HepG2 (cell line): ENCODE measurements at regions not wholly inside any gene's neighbourhood (a gene's known extent, or its start where the extent isn't known, plus 50 kb on each side); places are given as distances from the start of the nearest gene placed in this dataset.

ENCODE experiments used
- ARID3A ChIP-seq: IDR thresholded peaks from 2 replicates; pipeline ENCODE4 v1.6.1; 2012; ENCODE audit warnings: low read depth, low read length, improper control_type of control experiment
- ASH2L ChIP-seq: fragments of 300-600, 200-600 bp; sonication (generic); IDR thresholded peaks from 2 replicates; pipeline ENCODE4 v1.7.0; 2017; ENCODE audit warnings: low read depth, mild to moderate bottlenecking, moderate library complexity, mixed read lengths, low read length; ENCODE audit not compliant: insufficient read length
- DDIT3 ChIP-seq: sonication (generic); formaldehyde crosslinking; IDR thresholded peaks from 2 replicates; pipeline ENCODE4 v1.4.0; 2020; ENCODE audit warnings: mild to moderate bottlenecking, missing genetic modification reagents
- ERF ChIP-seq: IDR thresholded peaks from 2 replicates; pipeline ENCODE4 v1.6.1; 2018; ENCODE audit warnings: missing biosample characterization, missing genetic modification reagents
- HHEX ChIP-seq: IDR thresholded peaks from 2 replicates; pipeline ENCODE4 v1.6.1; 2016; ENCODE audit warnings: control low read depth
- HNRNPH1 ChIP-seq: fragments of 200-400 bp; formaldehyde crosslinking; optimal IDR thresholded peaks from 2 replicates; pipeline ENCODE3; 2017; ENCODE audit warnings: mild to moderate bottlenecking, low read depth, low read length
- JARID2 ChIP-seq: sonication (generic); formaldehyde crosslinking; IDR thresholded peaks from 2 replicates; pipeline ENCODE4 v1.8.1; 2023; ENCODE audit warnings: missing genetic modification reagents, inconsistent platforms; ENCODE audit not compliant: insufficient replicate concordance
- KLF12 ChIP-seq: sonication (generic); formaldehyde crosslinking; IDR thresholded peaks from 2 replicates; pipeline ENCODE4 v1.4.0; 2020; ENCODE audit warnings: missing genetic modification reagents, borderline replicate concordance
- KLF15 ChIP-seq: sonication (generic); formaldehyde crosslinking; IDR thresholded peaks from 2 replicates; pipeline ENCODE4 v1.8.1; 2023; ENCODE audit warnings: borderline replicate concordance, mild to moderate bottlenecking, inconsistent platforms, missing genetic modification reagents, mixed read lengths
- NR2F1 ChIP-seq, 2 experiments: fragments of 450-650 bp in 1 of 2; formaldehyde crosslinking in 1 of 2; IDR thresholded peaks; 2 replicates each; pipeline versions ENCODE4 v1.5.0 to v1.6.1; 2016 to 2020; ENCODE audit warnings: mild to moderate bottlenecking in 1 of 2, missing compliant biosample characterization in 1 of 2, missing genetic modification reagents in 1 of 2, moderate library complexity in 1 of 2
- PTBP1 ChIP-seq: fragments of 200-400 bp; formaldehyde crosslinking; IDR thresholded peaks from 2 replicates; pipeline ENCODE4 v1.6.1; 2018; ENCODE audit warnings: low read length, low read depth; ENCODE audit not compliant: poor library complexity, severe bottlenecking
- RBFOX2 ChIP-seq: fragments of 200-400 bp; formaldehyde crosslinking; IDR thresholded peaks from 2 replicates; pipeline ENCODE4 v1.6.1; 2017; ENCODE audit warnings: low read depth, mild to moderate bottlenecking, low read length
- ZBTB4 ChIP-seq: sonication (generic); formaldehyde crosslinking; IDR thresholded peaks from 2 replicates; pipeline ENCODE4 v1.4.0; 2020; ENCODE audit warnings: missing genetic modification reagents, mild to moderate bottlenecking, borderline replicate concordance
- ZNF354B ChIP-seq: sonication (generic); formaldehyde crosslinking; IDR thresholded peaks from 2 replicates; pipeline ENCODE4 v1.8.0; 2022; ENCODE audit warnings: mild to moderate bottlenecking, missing genetic modification reagents
- ZNF512B ChIP-seq: sonication (generic); formaldehyde crosslinking; IDR thresholded peaks from 2 replicates; pipeline ENCODE4 v1.5.1; 2020; ENCODE audit warnings: missing genetic modification reagents, mild to moderate bottlenecking, borderline replicate concordance
- ZNF557 ChIP-seq: sonication (generic); formaldehyde crosslinking; IDR thresholded peaks from 2 replicates; pipeline ENCODE4 v1.4.0; 2020; ENCODE audit warnings: missing genetic modification reagents
- ZNF790 ChIP-seq: sonication (generic); formaldehyde crosslinking; IDR thresholded peaks from 2 replicates; pipeline ENCODE4 v1.8.0; 2022; ENCODE audit warnings: missing genetic modification reagents, mild to moderate bottlenecking, borderline replicate concordance
- ZNF841 ChIP-seq: sonication (generic); formaldehyde crosslinking; IDR thresholded peaks from 2 replicates; pipeline ENCODE4 v1.8.1; 2023; ENCODE audit warnings: missing genetic modification reagents, borderline replicate concordance
- ZNF883 ChIP-seq: sonication (generic); formaldehyde crosslinking; IDR thresholded peaks from 2 replicates; pipeline ENCODE4 v1.5.1; 2020; ENCODE audit warnings: mild to moderate bottlenecking, missing genetic modification reagents; ENCODE audit errors: not compliant biosample characterization

GRCh38 chr16:79770244-79771064 lies 169.9 kb upstream of the MAF start (continued):
- TF ChIP-seq ERF (CRISPR knock-in tag), result no peak
- no peak for TF ChIP-seq HHEX
- TF ChIP-seq ZNF354B (CRISPR knock-in tag), result no peak
- no peak for TF ChIP-seq DDIT3 (CRISPR knock-in tag)
- no peak for TF ChIP-seq ARID3A
- TF ChIP-seq ZNF841 (CRISPR knock-in tag), result no peak
- no peak for TF ChIP-seq ASH2L
- TF ChIP-seq ZNF557, result no peak
- peak; percentile 11; the same call in 1 of the 2 replicates for TF ChIP-seq KLF12
- TF ChIP-seq ZNF883 (CRISPR knock-in tag), result no peak
- TF ChIP-seq HNRNPH1, result no peak
- TF ChIP-seq ZBTB4 (CRISPR knock-in tag), result no peak
- no peak for TF ChIP-seq JARID2 (CRISPR knock-in tag)
- no peak for TF ChIP-seq NR2F1 (CRISPR knock-in tag; IDR thresholded peaks at IDR 0.05)
- peak; percentile 60; the same call in 1 of the 2 replicates for TF ChIP-seq ZNF512B (CRISPR knock-in tag)
- 0 out of 2 replicates have a peak, but pooled peaks have one; percentile 20 for TF ChIP-seq RBFOX2
- peak; percentile 97 for TF ChIP-seq PTBP1
- TF ChIP-seq ZNF790 (CRISPR knock-in tag), result no peak
- TF ChIP-seq KLF15 (CRISPR knock-in tag), result no peak
